Prostate gland (tissue), 2 donors: ENCODE measurements at regions not wholly inside any gene's neighbourhood (a gene's known extent, or its start where the extent isn't known, plus 50 kb on each side); places are given as distances from the start of the nearest gene placed in this dataset.

Experiments
- CTCF ChIP-seq, 4 experiments: fragments of 200-600 bp in 2 of 4; fragments of 450-650 bp in 2 of 4; sonication (generic) in 2 of 4; IDR thresholded peaks; 1 replicate in 3 of 4; 2 replicates in 1 of 4; pipeline ENCODE4 v1.5.1; 2016 to 2019; ENCODE audit warnings: antibody characterized with exemption in 4 of 4, mild to moderate bottlenecking in 2 of 4, moderate library complexity in 2 of 4
- POLR2A ChIP-seq: fragments of 450-650 bp; IDR thresholded peaks from one replicate; pipeline ENCODE4 v1.6.1; 2016; ENCODE audit warnings: antibody characterized with exemption, mild to moderate bottlenecking

GRCh38 chr3:72131899-72132298 lies 347.0 kb upstream of the PROK2 start:
- TF ChIP-seq POLR2A: no peak
- TF ChIP-seq CTCF (IDR thresholded peaks at IDR 0.05): no peak
